ENCODE measurements at regions not wholly inside any gene's neighbourhood (a gene's known extent, or its start where the extent isn't known, plus 50 kb on each side); places are given as distances from the start of the nearest gene placed in this dataset.

DNA sequence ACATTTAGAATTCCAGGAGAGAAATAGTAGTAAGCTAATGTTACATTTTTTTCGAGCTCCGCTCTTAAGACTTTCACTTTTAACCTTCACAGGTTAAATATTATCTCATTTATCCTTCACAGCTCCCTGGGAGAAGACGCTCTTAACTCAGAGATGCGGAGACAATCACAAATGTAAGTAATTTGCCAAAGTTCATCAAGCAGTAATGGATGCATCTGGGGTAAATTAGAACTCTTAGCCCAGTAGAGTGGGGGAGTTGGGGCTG lies 168.5 kb downstream of the SPP2 start:
- TF ChIP-seq, protein P1, sequence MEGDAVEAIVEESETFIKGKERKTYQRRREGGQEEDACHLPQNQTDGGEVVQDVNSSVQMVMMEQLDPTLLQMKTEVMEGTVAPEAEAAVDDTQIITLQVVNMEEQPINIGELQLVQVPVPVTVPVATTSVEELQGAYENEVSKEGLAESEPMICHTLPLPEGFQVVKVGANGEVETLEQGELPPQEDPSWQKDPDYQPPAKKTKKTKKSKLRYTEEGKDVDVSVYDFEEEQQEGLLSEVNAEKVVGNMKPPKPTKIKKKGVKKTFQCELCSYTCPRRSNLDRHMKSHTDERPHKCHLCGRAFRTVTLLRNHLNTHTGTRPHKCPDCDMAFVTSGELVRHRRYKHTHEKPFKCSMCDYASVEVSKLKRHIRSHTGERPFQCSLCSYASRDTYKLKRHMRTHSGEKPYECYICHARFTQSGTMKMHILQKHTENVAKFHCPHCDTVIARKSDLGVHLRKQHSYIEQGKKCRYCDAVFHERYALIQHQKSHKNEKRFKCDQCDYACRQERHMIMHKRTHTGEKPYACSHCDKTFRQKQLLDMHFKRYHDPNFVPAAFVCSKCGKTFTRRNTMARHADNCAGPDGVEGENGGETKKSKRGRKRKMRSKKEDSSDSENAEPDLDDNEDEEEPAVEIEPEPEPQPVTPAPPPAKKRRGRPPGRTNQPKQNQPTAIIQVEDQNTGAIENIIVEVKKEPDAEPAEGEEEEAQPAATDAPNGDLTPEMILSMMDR (IDR thresholded peaks at IDR 0.05), result no peak
- Histone ChIP-seq H3K27ac (no peak overlapping the region), H3K4me3 (no peak overlapping the region)
- no peak for DNase-seq (ENCODE audit: low spot score)

DNA sequence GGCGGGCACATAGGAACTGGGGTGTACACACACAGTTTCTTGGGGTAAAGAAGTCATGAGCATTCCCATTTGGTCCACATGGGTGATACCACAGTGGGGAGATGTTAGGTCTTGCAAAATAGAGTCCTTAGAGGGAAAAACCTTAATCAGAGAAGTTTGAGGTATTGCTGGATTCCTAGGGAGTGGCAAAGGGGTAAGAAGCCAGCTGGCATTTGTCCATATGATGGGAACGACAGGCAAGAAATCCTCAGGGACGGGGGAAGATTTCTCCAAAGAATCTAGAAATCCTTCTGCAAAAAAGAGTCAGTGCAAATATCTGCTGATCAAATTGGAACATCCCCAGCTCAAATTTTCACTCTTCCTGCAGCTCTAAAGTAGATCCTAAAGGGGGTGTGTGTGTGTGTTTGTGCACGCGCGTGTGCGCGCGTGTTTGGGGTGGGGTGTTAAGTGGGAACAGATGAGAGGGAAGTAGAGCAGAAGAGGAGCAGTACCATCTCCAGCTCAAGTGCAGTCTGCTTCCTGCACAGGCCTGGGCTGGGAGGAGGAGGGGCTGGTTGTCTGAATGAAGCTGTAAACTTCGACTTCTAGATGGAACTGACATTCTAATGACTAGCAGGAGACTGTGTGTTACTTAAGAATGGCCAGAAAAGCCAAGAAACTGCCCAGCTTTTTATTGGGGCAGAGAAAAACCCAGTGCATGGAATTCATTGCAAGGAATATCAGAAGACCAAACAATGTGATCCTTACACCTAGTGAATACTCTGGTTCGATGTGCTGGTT lies 168.0 kb downstream of the SPP2 start:
- TF ChIP-seq, protein P1 (IDR thresholded peaks at IDR 0.05), result no peak
- Histone ChIP-seq H3K27ac (no peak overlapping the region), H3K4me3 (no peak overlapping the region)
- no peak for DNase-seq (ENCODE audit: low spot score)

DNA sequence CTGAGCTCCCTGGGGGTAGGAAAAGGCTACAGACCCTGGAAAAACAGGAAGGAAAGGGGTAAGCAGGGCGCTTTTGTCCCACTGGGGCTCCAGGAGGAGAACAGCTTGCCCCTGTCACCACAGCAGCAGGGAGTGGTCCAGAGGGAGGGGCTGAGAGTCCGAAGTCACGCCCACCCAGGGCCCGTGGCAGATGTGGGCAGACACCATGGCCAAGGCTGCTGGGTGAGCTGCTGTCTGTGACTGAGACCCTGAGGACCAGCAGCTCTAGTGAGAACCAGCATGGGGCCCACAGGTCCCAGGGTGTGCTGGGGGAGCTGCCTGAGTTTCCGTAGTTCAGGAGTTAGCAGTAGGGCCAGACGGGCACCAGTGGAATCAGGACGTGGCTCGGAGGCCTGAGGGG lies 162.0 kb downstream of the SPP2 start:
- DNase-seq (ENCODE audit: low spot score), result no peak
- H3K27ac ChIP-seq, result no peak overlapping the region
- H3K4me3 ChIP-seq, result no peak overlapping the region
- TF ChIP-seq, protein P1 (IDR thresholded peaks at IDR 0.05), result no peak

DNA sequence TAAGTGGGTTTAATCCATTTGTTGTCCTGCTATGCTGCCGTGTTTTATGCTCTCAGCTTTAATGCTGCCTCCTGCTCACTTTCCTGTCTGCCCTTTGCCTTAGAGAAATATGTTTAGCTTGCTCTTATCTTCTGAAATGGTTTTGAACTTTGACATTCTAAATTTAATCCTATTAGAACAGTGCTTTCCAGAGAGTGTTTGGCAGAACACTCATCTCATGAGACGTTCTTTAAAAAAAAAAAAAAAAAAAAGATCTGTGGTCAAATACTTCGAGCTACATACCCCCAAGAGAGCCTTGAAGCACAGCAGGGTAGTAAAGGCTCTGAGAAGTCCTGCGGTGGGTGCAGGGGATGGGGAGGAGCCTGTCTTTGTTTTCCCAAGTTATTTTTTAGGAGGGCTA lies 161.3 kb downstream of the SPP2 start:
- TF ChIP-seq, protein P1 (IDR thresholded peaks at IDR 0.05), result no peak
- H3K27ac ChIP-seq, result no peak overlapping the region
- no peak for DNase-seq (ENCODE audit: low spot score)
- H3K4me3 ChIP-seq, result no peak overlapping the region

DNA sequence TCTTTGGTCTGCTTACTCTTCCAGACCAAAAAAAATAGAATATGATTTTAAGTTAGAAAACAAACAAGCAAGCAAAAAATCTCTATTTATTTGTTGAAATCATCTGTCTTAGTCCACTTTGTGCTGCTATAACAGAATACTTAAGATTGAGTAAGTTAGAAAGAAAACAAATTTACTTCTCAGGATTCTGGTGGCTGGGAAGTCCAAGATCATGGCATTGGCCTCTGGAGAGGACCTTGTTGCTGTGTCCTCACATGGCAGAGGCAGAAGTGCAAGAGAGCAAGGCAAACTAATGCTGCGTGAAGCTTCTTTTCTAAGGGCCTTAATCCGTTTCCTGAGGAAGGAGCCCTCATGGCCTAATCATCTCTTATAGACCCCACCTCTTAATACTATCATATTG lies 156.2 kb downstream of the SPP2 start:
- TF ChIP-seq, protein P1 (IDR thresholded peaks at IDR 0.05), result no peak
- no peak for DNase-seq (ENCODE audit: low spot score)

DNA sequence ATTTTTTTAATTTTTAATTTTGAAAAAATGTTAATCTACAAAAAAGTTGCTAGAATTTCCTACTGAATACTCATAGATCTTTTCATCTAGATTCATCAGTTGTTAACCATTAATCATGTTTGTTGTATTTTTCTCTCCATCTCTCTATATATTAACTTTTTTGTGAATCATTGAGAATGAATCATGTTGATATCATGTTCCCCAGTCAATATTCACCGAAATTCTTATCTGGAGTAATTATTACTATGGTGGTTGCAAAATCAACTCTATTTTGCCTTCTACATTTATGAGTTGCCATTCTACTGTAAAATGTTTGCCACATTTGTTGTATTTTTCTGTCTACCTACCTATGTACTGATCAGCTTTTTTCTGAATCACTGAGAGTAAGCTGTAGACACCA lies 154.0 kb downstream of the SPP2 start:
- no peak for DNase-seq (ENCODE audit: low spot score)
- TF ChIP-seq, protein P1 (IDR thresholded peaks at IDR 0.05), result no peak
- Histone ChIP-seq H3K27ac (no peak overlapping the region), H3K4me3 (no peak overlapping the region)

More for the DNA sequence above, 156.2 kb downstream of the SPP2 start:
- Histone ChIP-seq H3K27ac (no peak overlapping the region), H3K4me3 (no peak overlapping the region)
